ENCODE measurements at regions not wholly inside any gene's neighbourhood (a gene's known extent, or its start where the extent isn't known, plus 50 kb on each side); places are given as distances from the start of the nearest gene placed in this dataset.

DNA sequence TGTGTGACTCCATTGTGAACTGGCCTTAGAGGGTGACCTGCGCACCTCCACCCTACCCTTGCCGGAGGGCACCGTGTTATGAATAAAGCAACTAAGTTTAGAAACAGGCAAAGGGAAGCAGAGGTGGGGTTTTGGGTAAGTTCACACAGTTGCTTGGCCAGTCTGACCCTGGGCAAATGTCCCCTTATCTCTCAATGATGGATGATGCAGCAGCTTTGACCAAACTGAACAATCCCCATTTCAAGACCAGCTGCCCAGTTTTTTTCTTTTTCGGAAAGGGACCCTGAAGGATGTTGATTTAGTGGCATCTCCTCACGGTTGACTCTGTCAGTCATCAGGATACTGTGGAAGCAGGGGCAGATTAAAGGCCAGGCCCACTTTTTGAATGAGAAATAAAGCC lies 68.7 kb upstream of the PRDM1 start:
- TF ChIP-seq, protein P1, sequence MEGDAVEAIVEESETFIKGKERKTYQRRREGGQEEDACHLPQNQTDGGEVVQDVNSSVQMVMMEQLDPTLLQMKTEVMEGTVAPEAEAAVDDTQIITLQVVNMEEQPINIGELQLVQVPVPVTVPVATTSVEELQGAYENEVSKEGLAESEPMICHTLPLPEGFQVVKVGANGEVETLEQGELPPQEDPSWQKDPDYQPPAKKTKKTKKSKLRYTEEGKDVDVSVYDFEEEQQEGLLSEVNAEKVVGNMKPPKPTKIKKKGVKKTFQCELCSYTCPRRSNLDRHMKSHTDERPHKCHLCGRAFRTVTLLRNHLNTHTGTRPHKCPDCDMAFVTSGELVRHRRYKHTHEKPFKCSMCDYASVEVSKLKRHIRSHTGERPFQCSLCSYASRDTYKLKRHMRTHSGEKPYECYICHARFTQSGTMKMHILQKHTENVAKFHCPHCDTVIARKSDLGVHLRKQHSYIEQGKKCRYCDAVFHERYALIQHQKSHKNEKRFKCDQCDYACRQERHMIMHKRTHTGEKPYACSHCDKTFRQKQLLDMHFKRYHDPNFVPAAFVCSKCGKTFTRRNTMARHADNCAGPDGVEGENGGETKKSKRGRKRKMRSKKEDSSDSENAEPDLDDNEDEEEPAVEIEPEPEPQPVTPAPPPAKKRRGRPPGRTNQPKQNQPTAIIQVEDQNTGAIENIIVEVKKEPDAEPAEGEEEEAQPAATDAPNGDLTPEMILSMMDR (IDR thresholded peaks at IDR 0.05): no peak
- TF ChIP-seq EZH2phosphoT487 (IDR thresholded peaks at IDR 0.05) (no peak), EZH2 (IDR thresholded peaks at IDR 0.05) (no peak)

All from neural progenitor cell (in vitro differentiated cells).